Ovary (tissue), 7 donors: ENCODE measurements at regions not wholly inside any gene's neighbourhood (a gene's known extent, or its start where the extent isn't known, plus 50 kb on each side); places are given as distances from the start of the nearest gene placed in this dataset.

Experiments
- DNase-seq, 5 donors: peaks; one replicate each; pipeline ENCODE4 v3.0.0-alpha.2; 2019 to 2020
- H3K27ac ChIP-seq, 2 donors: fragments of 200-600 bp; one replicate each; pipeline versions ENCODE4 v1.5.1 to v1.8.0; 2019 to 2022
- H3K27me3 ChIP-seq: fragments of 200-600 bp; one replicate; pipeline ENCODE4 v1.8.0; 2022
- H3K36me3 ChIP-seq: fragments of 200-600 bp; sonication (generic); one replicate; pipeline ENCODE4 v1.5.1; 2019
- H3K4me1 ChIP-seq: one replicate; pipeline ENCODE4 v1.8.1; 2013; ENCODE audit warnings: mild to moderate bottlenecking, moderate library complexity; ENCODE audit not compliant: insufficient read depth
- H3K4me3 ChIP-seq: fragments of 200-600 bp; sonication (generic); one replicate; pipeline ENCODE4 v1.5.1; 2017
- H3K9me3 ChIP-seq, 2 donors: fragments of 200-600 bp in 1 of 2; sonication (generic) in 1 of 2; one replicate each; pipeline versions ENCODE4 v1.5.1 to v1.8.1; 2013 to 2019; ENCODE audit warnings: mild to moderate bottlenecking in 1 of 2, moderate library complexity in 1 of 2
- EP300 ChIP-seq: sonication (generic); formaldehyde crosslinking; IDR thresholded peaks from one replicate; pipeline ENCODE4 v1.6.1; 2017; ENCODE audit warnings: antibody characterized with exemption
- POLR2A ChIP-seq: fragments of 450-650 bp; IDR thresholded peaks from one replicate; pipeline ENCODE4 v1.6.1; 2017; ENCODE audit warnings: antibody characterized with exemption, mild to moderate bottlenecking, moderate library complexity
- WGBS, 3 donors: extraction: QIAGEN DNeasy Blood & Tissue Kit in 1 of 3; methylation state at CpG; one replicate each; pipeline versions ENCODE4 v1.1.5 to v1.1.7; 2013 to 2017; 5-methylcytosine and 5-hydroxymethylcytosine counted together
- intact Hi-C, 4 donors: fragments of 100-400 bp; cut with DNase I; formaldehyde crosslinking; loops; one replicate each; pipeline versions ENCODE4 v1.11.0 to v1.15.1; 2022 to 2023
- TF ChIP-seq, protein P1 (sequence below), 3 donors: fragments of 450-650 bp in 2 of 3; fragments of 200-600 bp in 1 of 3; IDR thresholded peaks; one replicate each; pipeline versions ENCODE4 v1.5.1 to v1.8.0; 2016 to 2022; ENCODE audit warnings: antibody characterized with exemption in 3 of 3, mild to moderate bottlenecking in 1 of 3
- donor health status: DM: no; HTN: no; CAD: no; lungs with moderate emphysema.
- donor health status: DM: no; HTN: no; CAD: no.
- donor health status: Bipolar disorder and iron deficiency.
- donor health status: DM: no; HTN: no; CAD: no.
- donor health status: DM: yes; HTN: yes; CAD: no.

GRCh38 chr1:113247782-113248181, 142.5 kb upstream of the MAGI3 start:
- 86 to 94% (median 87%) methylated on average over 3 of the region's 3 CpGs for WGBS, 3 donors
- TF ChIP-seq EP300 (no peak), POLR2A (no peak)
- TF ChIP-seq, protein P1, sequence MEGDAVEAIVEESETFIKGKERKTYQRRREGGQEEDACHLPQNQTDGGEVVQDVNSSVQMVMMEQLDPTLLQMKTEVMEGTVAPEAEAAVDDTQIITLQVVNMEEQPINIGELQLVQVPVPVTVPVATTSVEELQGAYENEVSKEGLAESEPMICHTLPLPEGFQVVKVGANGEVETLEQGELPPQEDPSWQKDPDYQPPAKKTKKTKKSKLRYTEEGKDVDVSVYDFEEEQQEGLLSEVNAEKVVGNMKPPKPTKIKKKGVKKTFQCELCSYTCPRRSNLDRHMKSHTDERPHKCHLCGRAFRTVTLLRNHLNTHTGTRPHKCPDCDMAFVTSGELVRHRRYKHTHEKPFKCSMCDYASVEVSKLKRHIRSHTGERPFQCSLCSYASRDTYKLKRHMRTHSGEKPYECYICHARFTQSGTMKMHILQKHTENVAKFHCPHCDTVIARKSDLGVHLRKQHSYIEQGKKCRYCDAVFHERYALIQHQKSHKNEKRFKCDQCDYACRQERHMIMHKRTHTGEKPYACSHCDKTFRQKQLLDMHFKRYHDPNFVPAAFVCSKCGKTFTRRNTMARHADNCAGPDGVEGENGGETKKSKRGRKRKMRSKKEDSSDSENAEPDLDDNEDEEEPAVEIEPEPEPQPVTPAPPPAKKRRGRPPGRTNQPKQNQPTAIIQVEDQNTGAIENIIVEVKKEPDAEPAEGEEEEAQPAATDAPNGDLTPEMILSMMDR (IDR thresholded peaks at IDR 0.05), result no peak
- no peaks in the 10 kb centered on the region for H3K27me3 ChIP-seq
- no peaks in the 10 kb centered on the region for H3K4me1 ChIP-seq
- intact Hi-C loops, result no loop called here
- no peak overlapping the region for H3K4me3 ChIP-seq
- no peaks in the 10 kb centered on the region for H3K9me3 ChIP-seq
- H3K27ac ChIP-seq, result no peak overlapping the region
- no peaks in the 10 kb centered on the region for H3K36me3 ChIP-seq
- DNase-seq, result no peak

- Histone ChIP-seq H3K4me1 (no peaks in the 10 kb centered on the region), H3K27me3 (no peaks in the 10 kb centered on the region), H3K9me3 (no peaks in the 10 kb centered on the region), H3K4me3 (no peak overlapping the region), H3K27ac (no peak overlapping the region), H3K36me3 (no peaks in the 10 kb centered on the region)
- TF ChIP-seq POLR2A (no peak), EP300 (no peak)
- TF ChIP-seq, protein P1 (IDR thresholded peaks at IDR 0.05), result no peak
- DNase-seq, result no peak
- WGBS, 3 donors, result 76 to 91% (median 77%) methylated on average over 5 of the region's 5 CpGs
- intact Hi-C loops, result no loop called here
Observed at GRCh38 chr1:113248494-113248893, 141.8 kb upstream of the MAGI3 start.

GRCh38 chr1:113250161-113250560, 140.2 kb upstream of the MAGI3 start:
- intact Hi-C loops, result no loop called here

GRCh38 chr1:113252166-113252565, 138.1 kb upstream of the MAGI3 start:
- no peak overlapping the region for H3K4me3 ChIP-seq
- H3K27me3 ChIP-seq, result no peaks in the 10 kb centered on the region
- TF ChIP-seq EP300, result no peak
- 88 to 89% (median 89%) methylated on average over 7 of the region's 7 CpGs for WGBS, 3 donors
- H3K36me3 ChIP-seq, result no peaks in the 10 kb centered on the region
- intact Hi-C loops, result no loop called here
- H3K27ac ChIP-seq, result no peak overlapping the region
- DNase-seq, result no peak
- H3K4me1 ChIP-seq, result no peaks in the 10 kb centered on the region
- no peaks in the 10 kb centered on the region for H3K9me3 ChIP-seq

More at GRCh38 chr1:113250161-113250560, 140.2 kb upstream of the MAGI3 start:
- Histone ChIP-seq H3K27me3 (no peaks in the 10 kb centered on the region), H3K9me3 (no peaks in the 10 kb centered on the region), H3K4me3 (no peak overlapping the region), H3K27ac (no peak overlapping the region), H3K4me1 (no peaks in the 10 kb centered on the region), H3K36me3 (no peaks in the 10 kb centered on the region)
- no peak for DNase-seq
- TF ChIP-seq EP300, result no peak
- TF ChIP-seq, protein P1 (IDR thresholded peaks at IDR 0.05), result no peak
- TF ChIP-seq POLR2A, result no peak
- WGBS, 3 donors, result 58 to 67% (median 66%) methylated on average over 5 to 6 of the region's 6 CpGs

DNA sequence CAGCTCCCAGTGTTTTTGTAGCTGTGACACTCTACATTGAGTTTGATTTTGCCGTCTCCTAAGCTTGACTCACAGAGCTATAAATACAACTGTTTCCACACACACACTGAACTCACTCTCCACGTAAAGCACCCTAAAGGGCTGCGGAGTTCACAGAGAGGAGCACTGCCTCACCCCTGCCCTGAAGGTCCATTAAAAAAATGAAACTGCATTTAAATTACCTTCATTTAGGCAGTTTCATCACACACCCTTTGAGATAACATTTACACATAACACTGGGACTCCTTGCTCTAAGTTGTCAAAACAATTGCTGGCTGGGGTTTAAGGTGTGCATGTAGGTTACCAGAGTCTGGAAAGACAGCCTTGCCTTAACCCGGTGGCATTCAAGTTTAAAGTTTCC, 137.1 kb upstream of the MAGI3 start:
- H3K36me3 ChIP-seq, result no peaks in the 10 kb centered on the region
- WGBS, 3 donors, result 84 to 85% (median 85%) methylated on average over 4 of the region's 4 CpGs
- H3K27me3 ChIP-seq, result no peaks in the 10 kb centered on the region
- no peak for TF ChIP-seq POLR2A
- no peak for TF ChIP-seq EP300
- TF ChIP-seq, protein P1 (IDR thresholded peaks at IDR 0.05), result no peak
- intact Hi-C loops, result no loop called here
- no peak for DNase-seq
- H3K4me3 ChIP-seq, result no peak overlapping the region
- H3K27ac ChIP-seq, result no peak overlapping the region
- no peaks in the 10 kb centered on the region for H3K4me1 ChIP-seq
- no peaks in the 10 kb centered on the region for H3K9me3 ChIP-seq
